AG04450 (cell line): ENCODE measurements at regions not wholly inside any gene's neighbourhood (a gene's known extent, or its start where the extent isn't known, plus 50 kb on each side); places are given as distances from the start of the nearest gene placed in this dataset.

ENCODE experiments used
- CTCF ChIA-PET: fragments of 300-600, 350-600 bp; formaldehyde crosslinking; extraction: SDS; loops from one replicate; lab custom pipeline; 2022; ENCODE audit warnings: antibody characterized with exemption, inconsistent platforms; lab: Charles Lee
- POLR2A ChIA-PET: fragments of 350-600 bp; formaldehyde crosslinking; extraction: SDS; loops from one replicate; lab custom pipeline; 2021; ENCODE audit warnings: antibody characterized with exemption, inconsistent platforms; lab: Yijun Ruan, JAX
- DNase-seq: peaks from one replicate; pipeline ENCODE4 v3.0.0-alpha.2; 2011; ENCODE audit warnings: low read depth, low spot score
- H3K27ac ChIP-seq: one replicate; pipeline ENCODE4 v1.5.1; 2012; ENCODE audit warnings: low read depth, low read length, control low read depth
- H3K27me3 ChIP-seq: one replicate; pipeline ENCODE4 v1.6.0; 2012; ENCODE audit warnings: low read length; ENCODE audit not compliant: control insufficient read depth, insufficient read depth
- H3K4me3 ChIP-seq: 2 replicates; pipeline ENCODE4 v1.5.1; 2011; ENCODE audit warnings: mild to moderate bottlenecking, low read depth, low read length, control low read depth
- H3K9me3 ChIP-seq: 2 replicates; pipeline ENCODE4 v1.5.1; 2012; ENCODE audit warnings: low read length; ENCODE audit not compliant: control insufficient read depth, insufficient read depth
- TF ChIP-seq, protein P1 (sequence below): IDR thresholded peaks from 2 replicates; pipeline ENCODE4 v1.5.1; 2011; ENCODE audit warnings: low read depth, low read length, control low read depth, inconsistent platforms

DNA sequence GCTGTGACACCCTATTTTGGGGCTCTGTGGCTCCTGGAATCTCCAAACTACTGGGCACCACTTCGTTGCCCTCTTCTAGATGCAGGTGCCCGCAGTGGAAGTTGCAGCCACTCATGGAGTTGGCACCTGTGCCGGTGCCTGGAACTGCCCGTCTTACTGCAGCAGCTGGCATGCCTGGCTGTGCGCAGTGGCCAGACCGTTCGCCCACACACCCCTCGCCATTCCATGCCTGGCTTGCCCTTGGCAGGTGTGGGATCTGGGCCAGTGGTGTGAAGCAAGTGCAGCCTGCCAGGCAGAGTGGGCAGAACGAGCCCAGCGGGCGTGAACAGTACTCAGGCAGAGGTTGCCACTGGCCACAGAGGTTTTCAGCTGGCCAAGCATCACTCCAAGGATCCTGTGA is 1286.7 kb downstream of the ROBO1 start:
- no peaks in the 10 kb centered on the region for H3K9me3 ChIP-seq
- no peak overlapping the region for H3K4me3 ChIP-seq
- POLR2A ChIA-PET, result no interaction called here
- DNase-seq, result no peak
- CTCF ChIA-PET, result no interaction called here
- TF ChIP-seq, protein P1, sequence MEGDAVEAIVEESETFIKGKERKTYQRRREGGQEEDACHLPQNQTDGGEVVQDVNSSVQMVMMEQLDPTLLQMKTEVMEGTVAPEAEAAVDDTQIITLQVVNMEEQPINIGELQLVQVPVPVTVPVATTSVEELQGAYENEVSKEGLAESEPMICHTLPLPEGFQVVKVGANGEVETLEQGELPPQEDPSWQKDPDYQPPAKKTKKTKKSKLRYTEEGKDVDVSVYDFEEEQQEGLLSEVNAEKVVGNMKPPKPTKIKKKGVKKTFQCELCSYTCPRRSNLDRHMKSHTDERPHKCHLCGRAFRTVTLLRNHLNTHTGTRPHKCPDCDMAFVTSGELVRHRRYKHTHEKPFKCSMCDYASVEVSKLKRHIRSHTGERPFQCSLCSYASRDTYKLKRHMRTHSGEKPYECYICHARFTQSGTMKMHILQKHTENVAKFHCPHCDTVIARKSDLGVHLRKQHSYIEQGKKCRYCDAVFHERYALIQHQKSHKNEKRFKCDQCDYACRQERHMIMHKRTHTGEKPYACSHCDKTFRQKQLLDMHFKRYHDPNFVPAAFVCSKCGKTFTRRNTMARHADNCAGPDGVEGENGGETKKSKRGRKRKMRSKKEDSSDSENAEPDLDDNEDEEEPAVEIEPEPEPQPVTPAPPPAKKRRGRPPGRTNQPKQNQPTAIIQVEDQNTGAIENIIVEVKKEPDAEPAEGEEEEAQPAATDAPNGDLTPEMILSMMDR, result no peak
- H3K27ac ChIP-seq, result no peak overlapping the region
- no peaks in the 10 kb centered on the region for H3K27me3 ChIP-seq

DNA sequence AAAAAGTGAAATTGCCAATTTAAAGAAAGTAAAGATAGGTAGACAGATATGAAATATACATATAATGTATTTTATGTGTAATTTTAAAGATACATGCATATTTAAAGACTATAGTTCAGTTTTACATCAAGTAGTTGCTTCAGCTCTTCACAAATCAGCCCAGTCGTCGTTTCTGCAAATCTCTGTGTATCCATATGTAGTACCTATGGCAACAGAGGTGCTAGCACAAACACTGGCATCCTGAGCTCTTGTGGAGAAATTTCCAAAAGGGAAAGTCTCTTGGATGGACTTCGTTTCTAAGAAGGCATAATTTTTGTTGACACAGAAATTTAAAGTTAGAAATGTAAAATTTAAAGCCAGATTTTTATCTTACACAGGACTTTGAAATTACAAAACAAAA is 1284.7 kb downstream of the ROBO1 start:
- CTCF ChIA-PET, result interaction anchor here (0.5 kb wide), 1 partner anchor 29 kb away, joined by 4 read pairs; no protein-coding TSS in a partner anchor
- Histone ChIP-seq H3K27ac (no peak overlapping the region), H3K4me3 (no peak overlapping the region), H3K9me3 (no peaks in the 10 kb centered on the region), H3K27me3 (no peaks in the 10 kb centered on the region)
- POLR2A ChIA-PET, result no interaction called here
- TF ChIP-seq, protein P1, result no peak
- DNase-seq, result no peak

GRCh38 chr3:78494851-78495250 is 1272.9 kb downstream of the ROBO1 start:
- H3K27ac ChIP-seq, result no peak overlapping the region
- ChIA-PET CTCF (no interaction called here), POLR2A (no interaction called here)
- H3K27me3 ChIP-seq, result no peaks in the 10 kb centered on the region
- no peak overlapping the region for H3K4me3 ChIP-seq
- TF ChIP-seq, protein P1, result no peak
- H3K9me3 ChIP-seq, result no peaks in the 10 kb centered on the region
- no peak for DNase-seq

DNA sequence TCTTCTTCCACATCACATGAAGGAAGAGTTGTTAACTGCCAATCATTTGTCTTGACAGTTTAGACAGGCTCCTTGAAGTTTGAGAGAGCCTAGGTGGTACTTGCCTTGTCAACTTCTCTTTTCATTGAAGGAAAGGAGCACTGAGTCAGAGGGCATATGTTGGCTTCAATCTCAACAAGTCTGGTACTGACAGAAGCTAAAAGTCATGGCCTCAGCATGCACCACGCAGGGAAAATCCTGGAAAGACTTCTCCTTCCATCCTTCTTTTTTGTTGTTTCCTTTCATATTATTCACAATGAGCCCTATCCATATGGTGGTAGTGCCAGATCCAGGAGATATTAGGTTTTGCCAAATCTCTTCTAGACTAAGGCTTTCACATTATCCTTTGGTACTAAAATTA is 1272.5 kb downstream of the ROBO1 start:
- no peak for DNase-seq
- no peaks in the 10 kb centered on the region for H3K9me3 ChIP-seq
- no peaks in the 10 kb centered on the region for H3K27me3 ChIP-seq
- TF ChIP-seq, protein P1, result no peak
- no peak overlapping the region for H3K27ac ChIP-seq
- CTCF ChIA-PET, result no interaction called here
- H3K4me3 ChIP-seq, result no peak overlapping the region
- POLR2A ChIA-PET, result no interaction called here

DNA sequence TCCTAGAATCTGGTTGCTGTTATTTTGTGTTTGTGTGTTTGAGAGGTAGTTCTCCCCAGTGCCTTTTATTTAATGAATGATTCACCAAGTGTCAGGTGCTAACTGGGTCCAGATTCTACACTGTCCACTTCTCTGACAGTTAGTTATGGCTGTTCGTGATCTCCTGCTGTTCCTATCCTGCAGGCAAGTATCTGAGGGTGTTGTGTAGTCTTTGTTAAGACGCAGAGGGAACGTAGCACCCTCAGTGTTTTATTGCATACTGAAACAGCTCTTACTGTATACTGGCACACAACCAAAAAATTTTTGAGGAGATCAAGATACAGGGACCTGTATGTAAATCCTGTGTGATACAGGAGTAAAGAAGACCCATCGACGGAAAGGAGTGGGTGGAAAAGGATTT is 1271.3 kb downstream of the ROBO1 start:
- DNase-seq, result no peak
- ChIA-PET CTCF (no interaction called here), POLR2A (no interaction called here)
- TF ChIP-seq, protein P1, result no peak
- Histone ChIP-seq H3K27ac (no peak overlapping the region), H3K9me3 (no peaks in the 10 kb centered on the region), H3K27me3 (no peaks in the 10 kb centered on the region), H3K4me3 (no peak overlapping the region)
